ENCODE measurements at regions not wholly inside any gene's neighbourhood (a gene's known extent, or its start where the extent isn't known, plus 50 kb on each side); places are given as distances from the start of the nearest gene placed in this dataset.
"Not testable (repeated sequence)": the region's sequence is repeated elsewhere in the genome, so short reads cannot be mapped to it uniquely, and the experiment has no call there.

GRCh38 chr12:58009405-58010195 lies 68.2 kb downstream of the ATP23 start:
- no peak for DNase-seq

- no peak for DNase-seq
Measured at GRCh38 chr12:58011676-58012075, 70.3 kb downstream of the ATP23 start.

GRCh38 chr12:58022379-58023020 lies 81.1 kb downstream of the ATP23 start:
- not testable (repeated sequence) for DNase-seq

GRCh38 chr12:58025431-58025830 lies 84.1 kb downstream of the ATP23 start:
- DNase-seq, result no peak

GRCh38 chr12:58026426-58026825 lies 85.1 kb downstream of the ATP23 start:
- no peak for DNase-seq

- no peak for DNase-seq
Measured at GRCh38 chr12:58026897-58027891, 85.8 kb downstream of the ATP23 start.

GRCh38 chr12:58028294-58028693 lies 86.9 kb downstream of the ATP23 start:
- no peak for DNase-seq

- no peak for DNase-seq
Measured at GRCh38 chr12:58029260-58029659, 87.9 kb downstream of the ATP23 start.

GRCh38 chr12:58030566-58031279 lies 89.4 kb downstream of the ATP23 start:
- DNase-seq, result no peak

- DNase-seq, result no peak
Measured at GRCh38 chr12:58032156-58032555, 90.8 kb downstream of the ATP23 start.

- no peak for DNase-seq
Measured at GRCh38 chr12:58033831-58034230, 92.5 kb downstream of the ATP23 start.

- no peak for DNase-seq
Measured at GRCh38 chr12:58034311-58034710, 92.9 kb downstream of the ATP23 start.

- DNase-seq, result no peak
Measured at GRCh38 chr12:58034712-58035111, 93.3 kb downstream of the ATP23 start.

- no peak for DNase-seq
Measured at GRCh38 chr12:58041441-58041840, 100.1 kb downstream of the ATP23 start.

- no peak for DNase-seq
Measured at GRCh38 chr12:58044966-58045365, 103.6 kb downstream of the ATP23 start.

- no peak for DNase-seq
Measured at GRCh38 chr12:58046271-58046670, 104.9 kb downstream of the ATP23 start.

- no peak for DNase-seq
Measured at GRCh38 chr12:58051378-58051777, 110.0 kb downstream of the ATP23 start.

GRCh38 chr12:58064666-58065065 lies 123.3 kb downstream of the ATP23 start:
- no peak for DNase-seq

- peak; percentile 7 for DNase-seq
Measured at GRCh38 chr12:58066296-58066695, 124.9 kb downstream of the ATP23 start.

GRCh38 chr12:58067610-58068387 lies 126.4 kb downstream of the ATP23 start:
- DNase-seq, result no peak

- DNase-seq, result no peak
Measured at GRCh38 chr12:58068706-58069105, 127.3 kb downstream of the ATP23 start.
